ENCODE measurements at regions not wholly inside any gene's neighbourhood (a gene's known extent, or its start where the extent isn't known, plus 50 kb on each side); places are given as distances from the start of the nearest gene placed in this dataset.

DNA sequence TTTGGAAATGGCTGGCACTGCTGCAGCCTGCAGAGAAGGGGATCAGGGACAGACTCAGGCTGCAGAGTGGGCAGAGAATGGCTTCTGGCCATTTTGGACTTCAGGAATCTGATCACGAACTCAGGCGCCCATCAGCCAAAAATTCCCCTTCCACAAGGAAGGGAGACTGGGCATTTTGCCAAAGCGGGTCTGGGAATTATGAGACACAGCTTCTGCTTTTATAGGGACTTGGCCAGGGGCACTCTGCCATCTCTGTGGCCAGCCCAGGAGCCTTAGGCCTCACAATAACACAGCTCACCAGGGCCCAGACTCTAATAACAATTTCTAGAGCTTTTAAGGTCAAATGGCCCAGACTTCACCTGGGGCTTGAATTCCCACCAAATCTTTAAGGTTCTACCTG, 74.7 kb downstream of the CHST1 start:
- Histone ChIP-seq H3K4me2 (replicated peaks; ENCODE audit: extremely low read depth, low read length, poor library complexity, severe bottlenecking) (no peak overlapping the region), H4K20me1 (ENCODE audit: insufficient read depth, low read length) (no peaks in the 10 kb centered on the region)

DNA sequence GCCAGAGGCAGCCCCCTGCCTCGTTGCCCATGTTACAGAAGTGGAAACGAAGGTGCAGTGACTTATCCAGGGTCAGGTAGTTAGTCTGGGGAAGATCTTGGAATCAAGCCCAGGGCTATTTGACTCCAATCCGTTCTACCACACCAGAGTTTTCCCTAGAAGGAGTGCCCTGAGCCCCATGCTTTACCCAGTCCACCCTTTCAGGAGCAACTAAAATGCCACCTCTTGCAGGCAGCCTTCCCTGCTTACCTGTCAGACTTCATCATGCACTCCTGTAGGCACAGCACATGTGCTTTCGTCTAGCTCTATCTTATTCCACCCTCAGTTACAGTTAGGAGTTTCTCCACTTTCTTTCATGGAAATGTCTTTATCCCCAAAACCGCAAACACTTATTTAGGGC, 80.2 kb downstream of the CHST1 start:
- Histone ChIP-seq H3K9me3 (replicated peaks in 1 of 2; ENCODE audit: control insufficient read depth in 1 of 2, insufficient read depth in 1 of 2, low read length in 2 of 2) (no peaks in the 10 kb centered on the region), H3K4me1 (ENCODE audit: control insufficient read depth in 1 of 2, insufficient read depth in 2 of 2, low read length in 2 of 2) (no peaks in the 10 kb centered on the region), H3K4me3 (replicated peaks in 1 of 3; ENCODE audit: low read depth in 2 of 3, low read length in 3 of 3) (no peak overlapping the region), H3K36me3 (replicated peaks in 1 of 2; ENCODE audit: control insufficient read depth in 1 of 2, insufficient read depth in 2 of 2, low read length in 2 of 2) (no peaks in the 10 kb centered on the region), H3K27me3 (ENCODE audit: control insufficient read depth in 2 of 2, insufficient read depth in 2 of 2, low read length in 2 of 2) (no peaks in the 10 kb centered on the region), H3K9ac (ENCODE audit: insufficient read depth, low read length, poor library complexity, severe bottlenecking) (no peak overlapping the region), H3K79me2 (ENCODE audit: insufficient read depth, low read length) (no peaks in the 10 kb centered on the region), H4K20me1 (ENCODE audit: insufficient read depth, low read length) (no peaks in the 10 kb centered on the region), H3K4me2 (replicated peaks; ENCODE audit: extremely low read depth, low read length, poor library complexity, severe bottlenecking) (no peak overlapping the region), H2AFZ (ENCODE audit: insufficient read depth, low read depth, low read length, poor library complexity, severe bottlenecking) (no peak overlapping the region), H3K27ac (ENCODE audit: low read depth in 1 of 2, low read length in 2 of 2) (no peak overlapping the region)
- H3K27me3 Mint-ChIP-seq (ENCODE audit: low read depth in 3 of 3), result peaks cover 6 to 37% (median 12%) of the 10 kb centered on the region in 3 donors
- H3K9me3 Mint-ChIP-seq, result no peaks in the 10 kb centered on the region
- H3K27ac Mint-ChIP-seq, result no peak overlapping the region
- no peak for DNase-seq
- H3K4me3 Mint-ChIP-seq, result no peak overlapping the region
- intact Hi-C loops (cut with micrococcal nuclease), result no loop called here
- TF ChIP-seq, protein P1, sequence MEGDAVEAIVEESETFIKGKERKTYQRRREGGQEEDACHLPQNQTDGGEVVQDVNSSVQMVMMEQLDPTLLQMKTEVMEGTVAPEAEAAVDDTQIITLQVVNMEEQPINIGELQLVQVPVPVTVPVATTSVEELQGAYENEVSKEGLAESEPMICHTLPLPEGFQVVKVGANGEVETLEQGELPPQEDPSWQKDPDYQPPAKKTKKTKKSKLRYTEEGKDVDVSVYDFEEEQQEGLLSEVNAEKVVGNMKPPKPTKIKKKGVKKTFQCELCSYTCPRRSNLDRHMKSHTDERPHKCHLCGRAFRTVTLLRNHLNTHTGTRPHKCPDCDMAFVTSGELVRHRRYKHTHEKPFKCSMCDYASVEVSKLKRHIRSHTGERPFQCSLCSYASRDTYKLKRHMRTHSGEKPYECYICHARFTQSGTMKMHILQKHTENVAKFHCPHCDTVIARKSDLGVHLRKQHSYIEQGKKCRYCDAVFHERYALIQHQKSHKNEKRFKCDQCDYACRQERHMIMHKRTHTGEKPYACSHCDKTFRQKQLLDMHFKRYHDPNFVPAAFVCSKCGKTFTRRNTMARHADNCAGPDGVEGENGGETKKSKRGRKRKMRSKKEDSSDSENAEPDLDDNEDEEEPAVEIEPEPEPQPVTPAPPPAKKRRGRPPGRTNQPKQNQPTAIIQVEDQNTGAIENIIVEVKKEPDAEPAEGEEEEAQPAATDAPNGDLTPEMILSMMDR (IDR thresholded peaks at IDR 0.05), result no peak
- WGBS (ENCODE audit: insufficient coverage), result 67% methylated on average over 4 of the region's 5 CpGs
- H3K36me3 Mint-ChIP-seq, result no peaks in the 10 kb centered on the region
- H3K4me1 Mint-ChIP-seq, result no peaks in the 10 kb centered on the region

More for the DNA sequence above, 74.7 kb downstream of the CHST1 start:
- no peak overlapping the region for H3K27ac Mint-ChIP-seq
- no peak overlapping the region for H3K27ac ChIP-seq (ENCODE audit: low read depth in 1 of 2, low read length in 2 of 2)
- H3K9me3 Mint-ChIP-seq, result peaks cover 0 to 4% (median 2%) of the 10 kb centered on the region in 7 donors
- no peaks in the 10 kb centered on the region for H3K36me3 Mint-ChIP-seq
- no peak overlapping the region for H3K4me3 Mint-ChIP-seq
- intact Hi-C loops (cut with micrococcal nuclease), result no loop called here
- 83% methylated on average over 1 of the region's 3 CpGs for WGBS (ENCODE audit: insufficient coverage)
- no peaks in the 10 kb centered on the region for H3K36me3 ChIP-seq (replicated peaks in 1 of 2; ENCODE audit: control insufficient read depth in 1 of 2, insufficient read depth in 2 of 2, low read length in 2 of 2)
- H3K4me3 ChIP-seq (replicated peaks in 1 of 3; ENCODE audit: low read depth in 2 of 3, low read length in 3 of 3), result no peak overlapping the region
- H3K27me3 ChIP-seq (ENCODE audit: control insufficient read depth in 2 of 2, insufficient read depth in 2 of 2, low read length in 2 of 2), result no peaks in the 10 kb centered on the region
- TF ChIP-seq, protein P1 (IDR thresholded peaks at IDR 0.05), result no peak
- no peak overlapping the region for H2AFZ ChIP-seq (ENCODE audit: insufficient read depth, low read depth, low read length, poor library complexity, severe bottlenecking)
- H3K9ac ChIP-seq (ENCODE audit: insufficient read depth, low read length, poor library complexity, severe bottlenecking), result no peak overlapping the region
- H3K79me2 ChIP-seq (ENCODE audit: insufficient read depth, low read length), result no peaks in the 10 kb centered on the region
- no peaks in the 10 kb centered on the region for H3K4me1 Mint-ChIP-seq
- H3K4me1 ChIP-seq (ENCODE audit: control insufficient read depth in 1 of 2, insufficient read depth in 2 of 2, low read length in 2 of 2), result no peaks in the 10 kb centered on the region
- no peaks in the 10 kb centered on the region for H3K9me3 ChIP-seq (replicated peaks in 1 of 2; ENCODE audit: control insufficient read depth in 1 of 2, insufficient read depth in 1 of 2, low read length in 2 of 2)
- peaks cover 8 to 38% (median 26%) of the 10 kb centered on the region in 3 donors for H3K27me3 Mint-ChIP-seq (ENCODE audit: low read depth in 3 of 3)
- no peak for DNase-seq
